Epithelial cell of esophagus (primary cell): ENCODE measurements at regions not wholly inside any gene's neighbourhood (a gene's known extent, or its start where the extent isn't known, plus 50 kb on each side); places are given as distances from the start of the nearest gene placed in this dataset.

Experiments
- DNase-seq: peaks from one replicate; pipeline ENCODE4 v3.0.0; 2010; ENCODE audit warnings: low read depth
- H3K4me3 ChIP-seq: 2 replicates; pipeline ENCODE4 v1.5.1; 2011; ENCODE audit warnings: mild to moderate bottlenecking, low read length, control low read depth
- CTCF ChIP-seq: IDR thresholded peaks from 2 replicates; pipeline ENCODE4 v1.5.1; 2011; ENCODE audit warnings: low read depth, mild to moderate bottlenecking, low read length, control low read depth, inconsistent platforms; ENCODE audit not compliant: insufficient read depth; ENCODE audit errors: missing control alignments

DNA sequence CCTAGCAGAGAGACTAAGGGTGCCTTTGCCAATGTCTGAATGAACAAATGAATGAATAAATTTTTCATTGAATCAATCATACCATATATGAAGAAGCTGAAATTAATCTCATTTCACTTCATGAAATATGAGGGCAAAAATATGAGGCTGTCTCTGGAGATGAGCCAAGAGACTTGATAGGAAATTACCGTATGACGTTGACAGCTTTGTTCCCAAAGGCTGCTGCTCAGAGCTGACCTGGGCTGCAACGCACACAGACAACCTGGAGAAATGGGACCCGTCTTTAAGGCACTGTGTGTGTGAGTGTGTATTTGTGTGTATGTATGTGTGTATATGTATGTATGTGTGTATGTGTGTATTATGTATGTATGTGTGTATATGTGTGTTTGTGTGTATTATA, 226.1 kb downstream of the IRX2 start:
- no peak overlapping the region for H3K4me3 ChIP-seq
- no peak for TF ChIP-seq CTCF
- no peak for DNase-seq

GRCh38 chr5:2524620-2525019, 226.9 kb downstream of the IRX2 start:
- DNase-seq: no peak
- no peak for TF ChIP-seq CTCF
- H3K4me3 ChIP-seq: no peak overlapping the region

- no peak for DNase-seq
- no peak overlapping the region for H3K4me3 ChIP-seq
- TF ChIP-seq CTCF: no peak
Measured at GRCh38 chr5:2523180-2523579, 228.3 kb downstream of the IRX2 start.

- H3K4me3 ChIP-seq: no peak overlapping the region
- TF ChIP-seq CTCF: no peak
- DNase-seq: no peak
Measured at GRCh38 chr5:2522372-2522771, 229.1 kb downstream of the IRX2 start.

- no peak overlapping the region for H3K4me3 ChIP-seq
- DNase-seq: no peak
- TF ChIP-seq CTCF: no peak
Measured at GRCh38 chr5:2519153-2519552, 232.3 kb downstream of the IRX2 start.

DNA sequence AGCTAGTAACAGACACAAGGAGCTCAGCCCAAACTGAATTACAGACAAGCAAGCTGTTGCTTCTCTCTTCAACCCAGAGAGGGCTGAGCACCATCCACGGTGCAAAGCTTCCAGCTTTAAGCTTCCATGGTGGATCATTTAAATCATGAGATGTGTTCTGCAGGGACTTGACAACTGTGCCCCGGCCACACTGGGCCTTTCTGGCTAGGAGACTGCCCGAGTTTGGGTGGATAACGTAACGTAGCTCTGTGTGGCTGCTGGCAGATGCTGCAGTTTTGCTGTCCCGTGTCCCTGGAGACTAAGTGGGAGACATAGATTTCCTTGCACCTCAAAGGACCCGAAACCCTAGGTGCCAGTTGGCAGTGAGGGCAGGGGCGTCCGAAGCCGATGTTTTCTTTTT, 234.0 kb downstream of the IRX2 start:
- no peak for TF ChIP-seq CTCF
- H3K4me3 ChIP-seq: no peak overlapping the region
- no peak for DNase-seq

DNA sequence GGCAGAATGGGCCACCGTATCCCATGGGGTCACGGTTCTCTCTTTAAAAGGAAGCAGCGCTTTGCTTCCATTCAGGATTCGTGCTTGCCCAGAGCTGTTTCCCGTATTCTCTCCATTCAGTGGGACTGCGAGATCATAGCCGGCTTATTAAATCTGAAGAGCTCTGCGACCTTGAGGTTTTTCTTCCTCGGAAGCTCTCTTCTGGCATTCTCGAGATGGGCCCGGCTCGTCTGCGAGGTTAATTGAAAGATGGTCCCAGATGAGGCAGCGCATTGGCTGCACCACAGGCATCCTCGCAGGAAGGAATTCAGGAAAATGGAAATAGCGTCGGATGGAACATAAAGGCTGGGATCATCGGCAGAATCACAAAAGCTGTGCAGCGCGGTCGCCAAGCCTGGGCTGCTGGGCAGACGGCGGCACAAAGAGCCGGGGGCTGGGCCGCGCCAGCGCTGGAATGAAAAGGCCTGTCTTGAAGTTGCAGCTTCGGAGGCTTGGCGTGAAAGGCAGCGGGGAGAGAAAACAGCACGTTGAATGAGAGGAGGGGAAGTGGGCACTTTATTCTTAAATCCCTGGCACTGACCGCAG, 236.2 kb downstream of the IRX2 start:
- DNase-seq: no peak
- no peak overlapping the region for H3K4me3 ChIP-seq
- TF ChIP-seq CTCF: no peak
